K562 (cell line): ENCODE measurements at regions not wholly inside any gene's neighbourhood (a gene's known extent, or its start where the extent isn't known, plus 50 kb on each side); places are given as distances from the start of the nearest gene placed in this dataset.

Source experiments
- ATAC-seq: fragments of 200-7000 bp; cut with Tn5 transposase; 3 replicates; pipeline ENCODE4 v1.9.1; 2020; ENCODE audit warnings: moderate library complexity
- BruUV-seq: library from RNA; stranded (reverse); fragments of 400-500 nt; replicated peaks from 2 replicates; lab custom pipeline; 2021; lab: Mats Ljungman, UMichigan
- CTCF ChIA-PET: fragments of 300-600 bp; formaldehyde crosslinking; extraction: SDS; loops from one replicate; lab custom pipeline; 2021; ENCODE audit warnings: low intra/inter-chr PET ratio; lab: Yijun Ruan, JAX
- POLR2A ChIA-PET: fragments of 300-600, 350-650 bp; sonication (Branson Sonifier 250); formaldehyde crosslinking; extraction: SDS; loops from one replicate; lab custom pipeline; 2021; ENCODE audit warnings: antibody characterized with exemption, inconsistent platforms; lab: Yijun Ruan, JAX
- DNase-seq, 4 experiments: peaks; one replicate each; pipeline versions ENCODE4 v3.0.0 to v3.0.0-alpha.2; 2011 to 2018; ENCODE audit warnings: low spot score in 3 of 4, mixed read lengths in 3 of 4; ENCODE audit errors: extremely low read depth in 1 of 4
- FAIRE-seq: peaks from 2 replicates; lab custom pipeline; 2011; peaks lifted over from hg19 to GRCh38; lab: Jason Lieb, UNC
- H2AFZ ChIP-seq: 2 replicates; pipeline ENCODE4 v1.6.0; 2011; ENCODE audit warnings: low read depth, low read length, control low read depth, inconsistent platforms
- H3K27ac ChIP-seq: fragments of 200-600 bp; 3 replicates; pipeline ENCODE4 v1.8.0; 2011; ENCODE audit warnings: low read depth, mild to moderate bottlenecking, control low read depth, inconsistent platforms, low read length, moderate library complexity, mixed read lengths; ENCODE audit errors: extremely low read depth
- H3K27me3 ChIP-seq, 2 experiments: fragments of 300-600 bp in 1 of 2; 2 replicates in 1 of 2; 3 replicates in 1 of 2; pipeline versions ENCODE4 v1.6.0 to v1.8.0; 2011; ENCODE audit warnings: inconsistent platforms in 2 of 2, low read length in 2 of 2, mild to moderate bottlenecking in 1 of 2, mixed read lengths in 1 of 2, moderate library complexity in 1 of 2; ENCODE audit not compliant: control insufficient read depth in 2 of 2, insufficient read depth in 2 of 2
- H3K36me3 ChIP-seq: fragments of 300-600 bp; 3 replicates; pipeline ENCODE4 v1.8.0; 2011; ENCODE audit warnings: mild to moderate bottlenecking, low read length, inconsistent platforms; ENCODE audit not compliant: control insufficient read depth, insufficient read depth
- H3K4me1 ChIP-seq, 2 experiments: fragments of 200-600 bp in 1 of 2; replicated peaks in 1 of 2; 2 replicates in 1 of 2; 3 replicates in 1 of 2; pipeline versions ENCODE4 v1.5.1 to v1.8.0; 2011; ENCODE audit warnings: inconsistent platforms in 2 of 2, low read length in 2 of 2, mild to moderate bottlenecking in 1 of 2, mixed read lengths in 1 of 2, moderate library complexity in 1 of 2; ENCODE audit not compliant: control insufficient read depth in 2 of 2, insufficient read depth in 2 of 2
- H3K4me2 ChIP-seq: 2 replicates; pipeline ENCODE4 v1.6.1; 2011; ENCODE audit warnings: low read length, control low read depth, inconsistent platforms, mixed read lengths; ENCODE audit not compliant: insufficient read depth
- H3K4me3 ChIP-seq: fragments of 200-600 bp; sonication (generic), shearing (Covaris generic); 2 replicates; pipeline ENCODE4 v1.5.1; 2016; ENCODE audit warnings: control low read depth, inconsistent platforms
- H3K79me2 ChIP-seq: fragments of 200-600 bp; 3 replicates; pipeline ENCODE4 v1.8.0; 2011; ENCODE audit warnings: low read length, inconsistent platforms; ENCODE audit not compliant: control insufficient read depth, insufficient read depth
- H3K9ac ChIP-seq, 2 experiments: 2 replicates each; pipeline versions ENCODE4 v1.6.0 to v1.6.1; 2011; ENCODE audit warnings: low read depth in 2 of 2, low read length in 2 of 2, control low read depth in 1 of 2, inconsistent platforms in 1 of 2, mild to moderate bottlenecking in 1 of 2, mixed read lengths in 1 of 2; ENCODE audit not compliant: insufficient read depth in 1 of 2
- H3K9me1 ChIP-seq: one replicate; pipeline ENCODE4 v1.6.0; 2011; ENCODE audit warnings: inconsistent platforms, mild to moderate bottlenecking, low read length, moderate library complexity; ENCODE audit not compliant: control insufficient read depth, insufficient read depth
- H3K9me3 ChIP-seq: replicated peaks from 2 replicates; pipeline ENCODE4 v1.5.1; 2011; ENCODE audit warnings: low read depth, low read length, inconsistent platforms; ENCODE audit not compliant: control insufficient read depth, insufficient read depth
- H4K20me1 ChIP-seq: replicated peaks from 2 replicates; pipeline ENCODE4 v1.6.1; 2011; ENCODE audit warnings: low read length, inconsistent platforms, mixed read lengths; ENCODE audit not compliant: control insufficient read depth, insufficient read depth
- EP300 ChIP-seq: IDR thresholded peaks from 2 replicates; pipeline ENCODE4 v1.6.1; 2012; ENCODE audit warnings: low read length, improper control_type of control experiment
- ESRRA ChIP-seq: fragments of 450-650 bp; IDR thresholded peaks from 2 replicates; pipeline ENCODE4 v1.6.1; 2014; ENCODE audit warnings: low read depth, mild to moderate bottlenecking, moderate library complexity, borderline replicate concordance
- HCFC1 ChIP-seq: IDR thresholded peaks from 2 replicates; pipeline ENCODE4 v1.6.1; 2012; ENCODE audit warnings: low read depth, low read length, improper control_type of control experiment
- HINFP ChIP-seq: fragments of 450-650 bp; conservative IDR thresholded peaks from 2 replicates; pipeline ENCODE4 v1.6.1; 2016; ENCODE audit warnings: missing genetic modification characterization, low read depth, mild to moderate bottlenecking, control low read depth, missing compliant biosample characterization
- NR2C2 ChIP-seq, 2 experiments: fragments of 200-800 bp in 1 of 2; sonication (Bioruptor generic) in 1 of 2; sonication (generic) in 1 of 2; formaldehyde crosslinking in 1 of 2; IDR thresholded peaks; 2 replicates each; pipeline versions ENCODE4 v1.6.1 to v1.8.0; 2016 to 2022; ENCODE audit warnings: mild to moderate bottlenecking in 1 of 2, missing compliant biosample characterization in 1 of 2, missing genetic modification characterization in 1 of 2, missing genetic modification reagents in 1 of 2
- TSHZ1 ChIP-seq: fragments of 250-450 bp; sonication (Bioruptor Pico); IDR thresholded peaks from 2 replicates; pipeline ENCODE4 v1.4.0; 2020; ENCODE audit warnings: mild to moderate bottlenecking, moderate library complexity
- WGBS: fragments of 100-300 bp; shearing (Covaris generic); methylation state at CpG from one replicate; pipeline ENCODE4 v1.1.6; 2016; ENCODE audit warnings: low coverage, mixed read lengths; ENCODE audit not compliant: insufficient coverage; ENCODE audit errors: missing lambda C conversion rate; 5-methylcytosine and 5-hydroxymethylcytosine counted together
- in situ Hi-C: fragments of 300-500 bp; cut with MboI; formaldehyde crosslinking; loops from 4 replicates; pipeline ENCODE4 v1.15.0; 2018; ENCODE audit warnings: inconsistent platforms, mixed read lengths
- intact Hi-C: fragments of 100-400 bp; cut with micrococcal nuclease; formaldehyde crosslinking; loops from 2 replicates; pipeline ENCODE4 v1.14.2; 2022

- no peak for FAIRE-seq
- intact Hi-C loops, result loop anchor here (5.0 to 10.0 kb wide), 2 partner anchors 102 to 289 kb away; no protein-coding TSS in a partner anchor
Observed at GRCh38 chr2:217163987-217164386, 304.1 kb upstream of the TNP1 start.

More at GRCh38 chr2:217163987-217164386, 304.1 kb upstream of the TNP1 start:
- no peak for ATAC-seq
- no peak overlapping the region for H3K4me3 ChIP-seq
- 76% methylated on average over 4 of the region's 4 CpGs for WGBS
- H3K27me3 ChIP-seq, result no peaks in the 10 kb centered on the region
- no peak overlapping the region for H3K4me2 ChIP-seq
- BruUV-seq, result no TSS peak
- no peaks in the 10 kb centered on the region for H3K9me1 ChIP-seq
- in situ Hi-C loops, result no loop called here
- no peaks in the 10 kb centered on the region for H3K36me3 ChIP-seq
- no peak overlapping the region for H3K9ac ChIP-seq
- H4K20me1 ChIP-seq, result no peaks in the 10 kb centered on the region
- H3K9me3 ChIP-seq, result no peaks in the 10 kb centered on the region
- DNase-seq, result no peak
- no peaks in the 10 kb centered on the region for H3K79me2 ChIP-seq
- ChIA-PET CTCF (no interaction called here), POLR2A (interaction anchor here (0.9 kb wide), 1 partner anchor 174 kb away, joined by 3 read pairs; no protein-coding TSS in a partner anchor)
- peaks cover 0 to 6% of the 10 kb centered on the region in 2 experiments; a peak in 2 of 5 replicates for H3K4me1 ChIP-seq
- TF ChIP-seq EP300, result no peak
- no peak for TF ChIP-seq HINFP (tag)
- no peak for TF ChIP-seq NR2C2 (CRISPR knock-in tag; IDR thresholded peaks at IDR 0.05)
- TF ChIP-seq NR2C2 (tag; IDR thresholded peaks at IDR 0.05), result no peak
- TF ChIP-seq HCFC1, result no peak
- no peak for TF ChIP-seq TSHZ1 (CRISPR knock-in tag)
- TF ChIP-seq ESRRA, result no peak
- H3K27ac ChIP-seq, result no peak overlapping the region
- no peak overlapping the region for H2AFZ ChIP-seq
